ENCODE measurements at regions not wholly inside any gene's neighbourhood (a gene's known extent, or its start where the extent isn't known, plus 50 kb on each side); places are given as distances from the start of the nearest gene placed in this dataset.

- intact Hi-C loops (cut with DNase I; ENCODE audit: low total_unique reads): no loop called here
- Histone ChIP-seq H3K4me3 (no peak overlapping the region), H3K4me1 (peaks cover 0 to 4% of the 10 kb centered on the region in 2 donors), H3K27me3 (no peaks in the 10 kb centered on the region), H3K36me3 (no peaks in the 10 kb centered on the region), H3K9me3 (no peaks in the 10 kb centered on the region), H3K27ac (no peak overlapping the region)
- in situ Hi-C loops (cut with MboI; ENCODE audit: low sequenced_read_pairs in 4 of 4): no loop called here
- DNase-seq (no peak), ATAC-seq (no peak)
- no peak for TF ChIP-seq CTCF (IDR thresholded peaks at IDR 0.05 in 4 of 5, conservative IDR thresholded peaks at IDR 0.05 in 1 of 5)
- TF ChIP-seq POLR2A (IDR thresholded peaks at IDR 0.05): no peak
Measured at GRCh38 chr17:53101706-53102105, 721.0 kb upstream of the KIF2B start.

GRCh38 chr17:53100126-53100525, 722.6 kb upstream of the KIF2B start:
- no peak overlapping the region for H3K4me3 ChIP-seq
- H3K9me3 ChIP-seq: no peaks in the 10 kb centered on the region
- ATAC-seq (no peak), DNase-seq (no peak)
- no peak overlapping the region for H3K27ac ChIP-seq
- intact Hi-C loops (cut with DNase I; ENCODE audit: low total_unique reads) (no loop called here), in situ Hi-C loops (cut with MboI; ENCODE audit: low sequenced_read_pairs in 4 of 4) (no loop called here)
- H3K36me3 ChIP-seq: no peaks in the 10 kb centered on the region
- peaks cover 0 to 4% of the 10 kb centered on the region in 2 donors for H3K4me1 ChIP-seq
- no peaks in the 10 kb centered on the region for H3K27me3 ChIP-seq
- no peak for TF ChIP-seq POLR2A (IDR thresholded peaks at IDR 0.05)
- no peak for TF ChIP-seq CTCF (IDR thresholded peaks at IDR 0.05 in 4 of 5, conservative IDR thresholded peaks at IDR 0.05 in 1 of 5)

- no peak overlapping the region for H3K4me3 ChIP-seq
- DNase-seq (no peak), ATAC-seq (peak; percentile 51 to 87)
- in situ Hi-C loops (cut with MboI; ENCODE audit: low sequenced_read_pairs in 4 of 4) (loop anchor here in 1 of 4 donors (25.0 kb wide), 1 partner anchor 106 kb away; no protein-coding TSS in a partner anchor), intact Hi-C loops (cut with DNase I; ENCODE audit: low total_unique reads) (no loop called here)
- peaks cover 31 to 46% of the 10 kb centered on the region in 2 donors for H3K4me1 ChIP-seq
- peak overlapping the region in 1 of 4 donors; percentile 42 for H3K27ac ChIP-seq
- H3K9me3 ChIP-seq: no peaks in the 10 kb centered on the region
- TF ChIP-seq CTCF (IDR thresholded peaks at IDR 0.05 in 4 of 5, conservative IDR thresholded peaks at IDR 0.05 in 1 of 5) (no peak), POLR2A (IDR thresholded peaks at IDR 0.05) (no peak)
- no peaks in the 10 kb centered on the region for H3K36me3 ChIP-seq
- no peaks in the 10 kb centered on the region for H3K27me3 ChIP-seq
Measured at GRCh38 chr17:53093391-53093790, 729.3 kb upstream of the KIF2B start.

GRCh38 chr17:53092072-53092471, 730.7 kb upstream of the KIF2B start:
- Histone ChIP-seq H3K27me3 (no peaks in the 10 kb centered on the region), H3K9me3 (no peaks in the 10 kb centered on the region), H3K27ac (no peak overlapping the region), H3K4me1 (peaks cover 33 to 46% of the 10 kb centered on the region in 2 donors), H3K36me3 (no peaks in the 10 kb centered on the region), H3K4me3 (no peak overlapping the region)
- in situ Hi-C loops (cut with MboI; ENCODE audit: low sequenced_read_pairs in 4 of 4) (loop anchor here in 1 of 4 donors (25.0 kb wide), 1 partner anchor 105 kb away; no protein-coding TSS in a partner anchor), intact Hi-C loops (cut with DNase I; ENCODE audit: low total_unique reads) (no loop called here)
- no peak for TF ChIP-seq CTCF (IDR thresholded peaks at IDR 0.05 in 4 of 5, conservative IDR thresholded peaks at IDR 0.05 in 1 of 5)
- TF ChIP-seq POLR2A (IDR thresholded peaks at IDR 0.05): no peak
- no peak for DNase-seq
- ATAC-seq: no peak

GRCh38 chr17:53090770-53091169, 732.0 kb upstream of the KIF2B start:
- TF ChIP-seq POLR2A (IDR thresholded peaks at IDR 0.05): no peak
- no peak for TF ChIP-seq CTCF (IDR thresholded peaks at IDR 0.05 in 4 of 5, conservative IDR thresholded peaks at IDR 0.05 in 1 of 5)
- H3K4me3 ChIP-seq: no peak overlapping the region
- intact Hi-C loops (cut with DNase I; ENCODE audit: low total_unique reads) (no loop called here), in situ Hi-C loops (cut with MboI; ENCODE audit: low sequenced_read_pairs in 4 of 4) (loop anchor here in 1 of 4 donors (25.0 kb wide), 1 partner anchor 103 kb away; no protein-coding TSS in a partner anchor)
- no peaks in the 10 kb centered on the region for H3K27me3 ChIP-seq
- H3K27ac ChIP-seq: peak overlapping the region in 1 of 4 donors; percentile 56
- peak; percentile 68 to 89 for ATAC-seq
- DNase-seq: no peak
- no peaks in the 10 kb centered on the region for H3K36me3 ChIP-seq
- H3K4me1 ChIP-seq: peaks cover 33 to 46% of the 10 kb centered on the region in 2 donors
- no peaks in the 10 kb centered on the region for H3K9me3 ChIP-seq
